ENCODE measurements at regions not wholly inside any gene's neighbourhood (a gene's known extent, or its start where the extent isn't known, plus 50 kb on each side); places are given as distances from the start of the nearest gene placed in this dataset.

- H3K27me3 ChIP-seq (replicated peaks in 1 of 7): peaks cover 0 to 34% (median 0%) of the 10 kb centered on the region in 7 donors
- WGBS, 5 donors: 80 to 90% (median 88%) methylated on average over 6 of the region's 6 CpGs
- H3K4me1 ChIP-seq: no peaks in the 10 kb centered on the region
- no peaks in the 10 kb centered on the region for H3K9me3 ChIP-seq
- no peak overlapping the region for H3K4me3 ChIP-seq
- H3K36me3 ChIP-seq: no peaks in the 10 kb centered on the region
- intact Hi-C loops (cut with DNase I; ENCODE audit: low total_unique reads): no loop called here
- H3K27ac ChIP-seq: no peak overlapping the region
- TF ChIP-seq POLR2AphosphoS5 (IDR thresholded peaks at IDR 0.05) (no peak), CTCF (IDR thresholded peaks at IDR 0.05 in 8 of 11, conservative IDR thresholded peaks at IDR 0.05 in 3 of 11) (no peak), POLR2A (IDR thresholded peaks at IDR 0.05) (no peak)
- peak; percentile 27 for DNase-seq
Observed at GRCh38 chr11:45486461-45486860, 179.0 kb downstream of the CHST1 start.

- Histone ChIP-seq H3K9me3 (no peaks in the 10 kb centered on the region), H3K27ac (no peak overlapping the region), H3K4me3 (no peak overlapping the region), H3K36me3 (no peaks in the 10 kb centered on the region), H3K4me1 (no peaks in the 10 kb centered on the region), H3K27me3 (replicated peaks in 1 of 7) (peaks cover 0 to 47% (median 0%) of the 10 kb centered on the region in 7 donors)
- DNase-seq: peak; percentile 22
- 71 to 83% (median 79%) methylated on average over 8 of the region's 8 CpGs for WGBS, 5 donors
- no peak for TF ChIP-seq POLR2AphosphoS5 (IDR thresholded peaks at IDR 0.05)
- no peak for TF ChIP-seq POLR2A (IDR thresholded peaks at IDR 0.05)
- no peak for TF ChIP-seq CTCF (IDR thresholded peaks at IDR 0.05 in 8 of 11, conservative IDR thresholded peaks at IDR 0.05 in 3 of 11)
- intact Hi-C loops (cut with DNase I; ENCODE audit: low total_unique reads): no loop called here
Observed at GRCh38 chr11:45485070-45485707, 180.2 kb downstream of the CHST1 start.

- Histone ChIP-seq H3K36me3 (no peaks in the 10 kb centered on the region), H3K27ac (no peak overlapping the region), H3K4me1 (no peaks in the 10 kb centered on the region), H3K4me3 (no peak overlapping the region), H3K9me3 (no peaks in the 10 kb centered on the region), H3K27me3 (replicated peaks in 1 of 7) (peaks cover 0 to 55% (median 0%) of the 10 kb centered on the region in 7 donors)
- TF ChIP-seq CTCF (IDR thresholded peaks at IDR 0.05 in 8 of 11, conservative IDR thresholded peaks at IDR 0.05 in 3 of 11) (no peak), POLR2A (IDR thresholded peaks at IDR 0.05) (no peak), POLR2AphosphoS5 (IDR thresholded peaks at IDR 0.05) (no peak)
- 45 to 63% (median 50%) methylated on average over 11 of the region's 11 CpGs for WGBS, 5 donors
- intact Hi-C loops (cut with DNase I; ENCODE audit: low total_unique reads): no loop called here
- peak; percentile 54 for DNase-seq
Observed at GRCh38 chr11:45484326-45484883, 181.0 kb downstream of the CHST1 start.

DNA sequence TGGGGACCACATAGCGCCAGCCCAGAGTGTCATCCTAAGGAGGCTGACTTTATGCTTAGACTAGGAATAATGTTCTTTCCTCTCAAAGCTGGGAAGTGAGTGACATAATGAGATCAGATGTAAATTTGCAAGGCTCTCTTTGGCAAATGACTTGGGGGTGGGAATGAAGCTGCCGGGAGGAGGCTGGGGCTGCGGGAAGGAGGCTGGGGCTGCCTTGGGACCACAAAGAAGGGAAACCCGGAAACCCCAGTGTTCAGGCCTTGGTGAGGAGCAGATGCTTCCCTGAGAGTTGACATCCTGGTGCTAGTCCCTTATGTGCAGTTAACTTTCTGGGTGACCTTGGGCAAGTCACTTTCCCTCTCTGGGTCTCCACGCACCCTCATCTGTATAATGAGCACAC lies 182.0 kb downstream of the CHST1 start:
- no peak for DNase-seq
- Histone ChIP-seq H3K4me3 (no peak overlapping the region), H3K9me3 (no peaks in the 10 kb centered on the region), H3K36me3 (no peaks in the 10 kb centered on the region), H3K27ac (no peak overlapping the region), H3K27me3 (replicated peaks in 1 of 7) (peaks cover 0 to 59% (median 0%) of the 10 kb centered on the region in 7 donors), H3K4me1 (no peaks in the 10 kb centered on the region)
- intact Hi-C loops (cut with DNase I; ENCODE audit: low total_unique reads): no loop called here
- WGBS, 5 donors: 85 to 90% (median 89%) methylated on average over 5 of the region's 5 CpGs
- TF ChIP-seq POLR2AphosphoS5 (IDR thresholded peaks at IDR 0.05): no peak
- TF ChIP-seq CTCF (IDR thresholded peaks at IDR 0.05 in 8 of 11, conservative IDR thresholded peaks at IDR 0.05 in 3 of 11): no peak
- no peak for TF ChIP-seq POLR2A (IDR thresholded peaks at IDR 0.05)
